K562 (cell line): ENCODE measurements at regions not wholly inside any gene's neighbourhood (a gene's known extent, or its start where the extent isn't known, plus 50 kb on each side); places are given as distances from the start of the nearest gene placed in this dataset.

ENCODE experiments used
- CGGBP1 ChIP-seq: fragments of 250-450 bp; sonication (Bioruptor Pico); IDR thresholded peaks from 2 replicates; pipeline ENCODE4 v1.9.0; 2021; ENCODE audit warnings: mild to moderate bottlenecking
- CLOCK ChIP-seq: fragments of 250-450 bp; sonication (Bioruptor Pico); IDR thresholded peaks from 2 replicates; pipeline ENCODE4 v1.4.0; 2020; ENCODE audit warnings: mild to moderate bottlenecking, moderate library complexity, borderline replicate concordance
- FOXM1 ChIP-seq, 2 experiments: fragments of 450-650 bp in 1 of 2; sonication (generic) in 1 of 2; formaldehyde crosslinking in 1 of 2; IDR thresholded peaks; 2 replicates each; pipeline versions ENCODE4 v1.6.1 to v1.9.0; 2017 to 2022; ENCODE audit warnings: low read depth in 2 of 2, mild to moderate bottlenecking in 2 of 2, missing genetic modification reagents in 1 of 2, moderate library complexity in 1 of 2
- FOXP4 ChIP-seq: sonication (generic); formaldehyde crosslinking; IDR thresholded peaks from 2 replicates; pipeline ENCODE4 v1.8.0; 2022; ENCODE audit warnings: mild to moderate bottlenecking, missing genetic modification reagents, borderline replicate concordance
- HLTF ChIP-seq: fragments of 450-650 bp; IDR thresholded peaks from 2 replicates; pipeline ENCODE4 v1.6.1; 2016
- HNRNPLL ChIP-seq: fragments of 200-400 bp; formaldehyde crosslinking; IDR thresholded peaks from 2 replicates; pipeline ENCODE4 v1.6.1; 2017; ENCODE audit warnings: low read length, low read depth, mild to moderate bottlenecking; ENCODE audit not compliant: poor library complexity, severe bottlenecking
- HNRNPUL1 ChIP-seq: fragments of 200-400 bp; formaldehyde crosslinking; IDR thresholded peaks from 2 replicates; pipeline ENCODE4 v1.6.1; 2017; ENCODE audit warnings: low read length
- KHSRP ChIP-seq: fragments of 450-650 bp; IDR thresholded peaks from 2 replicates; pipeline ENCODE4 v1.6.1; 2017
- MTA1 ChIP-seq: fragments of 450-650 bp; IDR thresholded peaks from 2 replicates; pipeline ENCODE4 v1.6.1; 2017; ENCODE audit warnings: borderline replicate concordance
- NEUROD1 ChIP-seq: fragments of 150-350 bp; IDR thresholded peaks from 2 replicates; pipeline ENCODE4 v1.6.1; 2014; ENCODE audit warnings: borderline replicate concordance, low read length, low read depth; ENCODE audit not compliant: partially characterized antibody
- NFIX ChIP-seq: fragments of 250-450 bp; sonication (Bioruptor Pico); IDR thresholded peaks from 2 replicates; pipeline ENCODE4 v1.4.0; 2020; ENCODE audit warnings: low read depth, mild to moderate bottlenecking, moderate library complexity
- PATZ1 ChIP-seq: fragments of 250-450 bp; sonication (Bioruptor Pico); IDR thresholded peaks from 2 replicates; pipeline ENCODE4 v1.5.0; 2020; ENCODE audit warnings: mild to moderate bottlenecking, borderline replicate concordance
- POLR2H ChIP-seq: IDR thresholded peaks from 2 replicates; pipeline ENCODE4 v1.6.1; 2016; ENCODE audit warnings: missing genetic modification characterization, low read depth, mild to moderate bottlenecking, control low read depth, missing compliant biosample characterization, moderate library complexity
- RAD51 ChIP-seq: fragments of 450-650 bp; IDR thresholded peaks from 2 replicates; pipeline ENCODE4 v1.7.1; 2016; ENCODE audit warnings: low read depth, mild to moderate bottlenecking, borderline replicate concordance
- SAFB2 ChIP-seq: fragments of 200-400 bp; formaldehyde crosslinking; IDR thresholded peaks from 2 replicates; pipeline ENCODE4 v1.6.1; 2018; ENCODE audit warnings: borderline replicate concordance, low read length, low read depth, moderate library complexity; ENCODE audit not compliant: severe bottlenecking
- SREBF1 ChIP-seq: fragments of 150-350 bp; IDR thresholded peaks from 2 replicates; pipeline ENCODE4 v1.6.1; 2014; ENCODE audit warnings: antibody characterized with exemption, low read depth, low read length, borderline replicate concordance
- TCF7 ChIP-seq: sonication (generic); IDR thresholded peaks from 2 replicates; pipeline ENCODE4 v1.6.1; 2016; ENCODE audit warnings: antibody characterized with exemption, borderline replicate concordance
- TFAM ChIP-seq: fragments of 250-450 bp; sonication (Bioruptor Pico); conservative IDR thresholded peaks from 2 replicates; pipeline ENCODE4 v1.5.0; 2021; ENCODE audit warnings: mild to moderate bottlenecking, moderate library complexity
- U2AF1 ChIP-seq: fragments of 200-400 bp; formaldehyde crosslinking; optimal IDR thresholded peaks from 2 replicates; pipeline ENCODE3; 2017; ENCODE audit warnings: mild to moderate bottlenecking, low read depth, low read length, moderate library complexity
- USF1 ChIP-seq: sonication (generic); formaldehyde crosslinking; IDR thresholded peaks from 2 replicates; pipeline ENCODE4 v1.9.0; 2022; ENCODE audit warnings: mild to moderate bottlenecking, missing genetic modification reagents
- ZNF3 ChIP-seq: fragments of 250-450 bp; sonication (Bioruptor Pico); IDR thresholded peaks from 2 replicates; pipeline ENCODE4 v1.5.0; 2021; ENCODE audit warnings: mild to moderate bottlenecking, moderate library complexity

- TF ChIP-seq HNRNPUL1 (no peak), PATZ1 (no peak), FOXP4 (CRISPR knock-in tag) (no peak), SREBF1 (no peak), USF1 (CRISPR knock-in tag) (peak; percentile 53), CGGBP1 (CRISPR knock-in tag) (no peak), U2AF1 (no peak), KHSRP (no peak), TCF7 (no peak), RAD51 (peak; percentile 86), POLR2H (tag) (no peak), HLTF (no peak), MTA1 (no peak), NEUROD1 (no peak), SAFB2 (no peak), ZNF3 (no peak), HNRNPLL (no peak), TFAM (CRISPR knock-in tag) (no peak), NFIX (CRISPR knock-in tag) (no peak), FOXM1 (IDR thresholded peaks at IDR 0.05; ENCODE audit: low read depth) (no peak), FOXM1 (CRISPR knock-in tag; IDR thresholded peaks at IDR 0.05; ENCODE audit: low read depth) (no peak), CLOCK (CRISPR knock-in tag) (no peak)
Measured at GRCh38 chr22:27676545-27677213, 124.9 kb downstream of the MN1 start (continued).
